Esophagus mucosa (tissue), 1 donor: ENCODE measurements at regions not wholly inside any gene's neighbourhood (a gene's known extent, or its start where the extent isn't known, plus 50 kb on each side); places are given as distances from the start of the nearest gene placed in this dataset.

Experiments
- ATAC-seq: fragments of 200-7000 bp; cut with Tn5 transposase; one replicate; pipeline ENCODE4 v1.9.1; 2020
- donor health status: DM: yes; HTN: yes; CAD: no.

- ATAC-seq = no peak
These were observed 406.9 kb downstream of the NR2F2 start for GRCh38 chr15:96737408-96737807.

GRCh38 chr15:96746665-96747064, 416.2 kb downstream of the NR2F2 start:
- no peak for ATAC-seq

DNA sequence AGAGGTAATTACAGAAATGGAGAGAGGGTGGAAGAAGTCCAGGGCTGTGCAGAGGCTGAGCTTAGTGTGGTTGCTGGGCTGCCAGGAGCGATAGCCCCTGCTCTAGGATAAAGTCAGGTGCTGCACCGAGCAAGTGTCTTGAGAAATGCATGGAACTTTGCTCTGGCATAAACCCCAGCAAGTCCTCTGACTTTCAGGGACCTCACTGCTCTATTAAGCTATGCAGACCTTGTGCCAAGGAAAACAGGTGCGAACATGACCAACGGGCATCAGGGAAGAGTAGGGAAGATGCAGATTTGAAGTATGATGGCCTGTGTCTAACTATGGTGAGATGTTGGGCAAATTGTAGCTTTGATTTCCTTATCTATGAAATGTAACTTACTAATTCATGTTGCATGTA, 416.8 kb downstream of the NR2F2 start:
- no peak for ATAC-seq

GRCh38 chr15:96750361-96750760, 419.9 kb downstream of the NR2F2 start:
- ATAC-seq = no peak

DNA sequence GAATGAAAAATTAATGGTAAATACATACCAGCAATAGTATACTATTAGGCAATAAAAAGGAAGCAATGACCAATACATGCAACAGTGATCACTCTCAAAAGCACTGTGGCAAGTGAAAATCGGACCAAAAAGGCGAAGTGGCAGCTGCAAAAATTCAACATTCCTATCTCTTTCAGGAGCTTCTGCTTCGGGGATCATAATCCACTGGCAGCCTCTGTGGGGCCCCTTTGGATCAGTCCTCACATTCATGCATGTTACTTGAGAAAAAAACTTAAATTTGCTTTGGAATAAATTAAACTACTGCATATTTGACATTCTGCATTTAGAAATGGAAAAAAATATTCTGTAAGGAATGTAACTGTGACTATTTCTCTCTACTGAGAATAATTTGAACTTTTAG, 425.6 kb downstream of the NR2F2 start:
- no peak for ATAC-seq

GRCh38 chr15:96756656-96757055, 426.2 kb downstream of the NR2F2 start:
- no peak for ATAC-seq

DNA sequence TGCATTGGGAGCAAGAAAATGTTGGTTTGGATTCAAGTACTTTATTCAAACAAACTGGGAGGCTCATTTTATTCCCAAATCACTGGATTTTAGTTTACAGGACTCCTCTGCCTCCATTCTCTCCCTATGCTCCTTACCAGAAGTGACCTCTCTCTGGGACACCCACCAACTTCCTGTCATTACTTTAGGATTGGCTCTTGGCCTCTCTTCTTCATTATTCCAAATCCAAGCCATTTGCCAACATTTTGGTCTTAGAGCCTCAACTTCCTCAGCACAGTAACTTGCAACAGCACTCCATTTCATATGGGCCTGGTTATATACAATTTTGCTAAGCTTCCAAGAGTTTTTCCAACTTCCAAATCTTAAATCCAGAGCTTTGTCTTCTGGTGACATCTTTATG, 432.1 kb downstream of the NR2F2 start:
- ATAC-seq = no peak

GRCh38 chr15:96764501-96764900, 434.0 kb downstream of the NR2F2 start:
- ATAC-seq = no peak

DNA sequence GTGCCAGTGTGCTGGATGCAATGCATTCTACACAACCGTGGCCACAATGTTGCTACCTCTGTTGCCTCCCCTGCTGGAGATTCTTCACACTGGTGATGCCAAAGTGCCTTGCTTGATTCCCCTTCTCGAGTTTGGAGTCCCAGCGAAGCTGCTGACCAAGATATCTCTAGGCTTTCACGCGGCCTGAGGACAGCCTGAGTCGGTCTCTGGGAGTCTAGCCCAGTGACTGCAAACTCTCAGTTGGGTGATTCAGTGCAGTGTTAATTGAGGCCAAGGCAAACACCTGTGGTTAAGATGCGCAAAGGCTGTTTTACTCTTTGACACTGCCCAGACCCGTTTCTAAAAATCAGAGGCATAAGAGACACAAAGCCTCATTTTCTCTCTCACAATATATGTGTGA, 434.4 kb downstream of the NR2F2 start:
- no peak for ATAC-seq

GRCh38 chr15:96766366-96766765, 435.9 kb downstream of the NR2F2 start:
- ATAC-seq = no peak

- ATAC-seq = no peak
These were observed 437.4 kb downstream of the NR2F2 start for GRCh38 chr15:96767703-96768434.

DNA sequence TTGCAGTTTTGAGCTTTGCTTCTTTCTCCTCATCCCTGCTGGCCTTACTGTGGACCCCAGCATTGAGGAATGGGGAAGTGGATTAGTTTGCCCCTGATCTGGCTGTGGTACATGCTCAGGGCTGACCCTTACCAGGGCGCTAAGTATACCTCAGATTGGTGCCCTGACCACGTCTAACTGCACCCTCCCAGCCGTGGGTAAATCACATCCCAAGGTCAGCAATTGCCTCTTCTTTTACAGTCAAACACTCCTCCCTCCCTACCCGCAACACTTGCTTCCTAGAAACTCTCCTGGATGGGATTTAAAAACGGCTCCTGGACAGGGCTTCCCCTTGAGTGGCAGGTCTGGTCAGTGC, 437.9 kb downstream of the NR2F2 start:
- no peak for ATAC-seq

- no peak for ATAC-seq
These were observed 440.5 kb downstream of the NR2F2 start for GRCh38 chr15:96771035-96771434.

GRCh38 chr15:96774216-96774615, 443.7 kb downstream of the NR2F2 start:
- ATAC-seq = no peak

DNA sequence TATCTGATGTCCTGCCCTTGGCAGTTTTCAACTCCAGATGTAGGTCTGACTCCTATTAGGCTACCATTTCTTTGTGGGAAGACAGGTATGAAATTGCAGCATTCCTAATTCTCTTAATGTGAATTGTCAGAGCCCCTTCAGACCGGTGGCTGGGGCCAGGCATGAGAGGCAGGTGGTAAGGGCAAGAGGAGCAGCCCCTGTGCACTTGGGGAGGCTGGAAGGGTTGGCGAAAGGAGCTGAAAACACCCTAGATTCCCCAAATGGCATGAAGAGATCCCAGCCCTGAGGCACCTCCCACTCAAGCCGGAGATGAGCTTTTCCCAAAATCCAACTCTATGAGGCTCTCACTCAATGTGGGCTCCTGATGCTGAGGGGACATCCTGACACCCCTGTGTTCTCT, 453.2 kb downstream of the NR2F2 start:
- no peak for ATAC-seq

- ATAC-seq = no peak
These were observed 459.5 kb downstream of the NR2F2 start for GRCh38 chr15:96790004-96790403.

DNA sequence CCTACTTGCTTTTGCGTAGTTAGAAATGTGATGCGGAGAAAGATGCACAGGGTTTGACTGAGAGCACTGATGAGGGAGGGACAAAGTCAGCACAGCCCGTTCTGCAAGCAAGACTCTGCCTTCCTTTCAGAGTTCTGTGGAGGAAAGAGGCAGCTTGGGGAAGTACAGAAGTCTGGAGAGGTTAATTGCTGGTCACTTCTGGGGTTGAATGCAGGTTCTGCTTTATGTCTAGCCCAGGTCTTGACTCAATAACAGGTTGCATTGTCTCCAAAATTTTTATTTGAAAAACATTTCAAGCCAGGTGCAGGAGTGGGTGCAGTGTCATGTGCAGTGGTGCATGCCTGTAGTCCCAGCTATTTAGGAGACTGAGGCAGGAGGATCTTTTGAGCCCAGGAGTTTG, 461.7 kb downstream of the NR2F2 start:
- ATAC-seq = no peak

GRCh38 chr15:96796841-96797240, 466.3 kb downstream of the NR2F2 start:
- no peak for ATAC-seq

- no peak for ATAC-seq
These were observed 471.2 kb downstream of the NR2F2 start for GRCh38 chr15:96801576-96802150.

GRCh38 chr15:96802611-96803255, 472.2 kb downstream of the NR2F2 start:
- no peak for ATAC-seq

- no peak for ATAC-seq
These were observed 474.3 kb downstream of the NR2F2 start for GRCh38 chr15:96804754-96805153.

- no peak for ATAC-seq
These were observed 476.9 kb downstream of the NR2F2 start for GRCh38 chr15:96807361-96807760.

- no peak for ATAC-seq
These were observed 487.4 kb downstream of the NR2F2 start for GRCh38 chr15:96817900-96818299.

GRCh38 chr15:96818861-96819260, 488.4 kb downstream of the NR2F2 start:
- no peak for ATAC-seq
